ENCODE measurements at regions not wholly inside any gene's neighbourhood (a gene's known extent, or its start where the extent isn't known, plus 50 kb on each side); places are given as distances from the start of the nearest gene placed in this dataset.

GRCh38 chr4:151831526-151831925, 70.7 kb upstream of the GATB start:
- DNase-seq = no peak

- no peak for DNase-seq
Observed at GRCh38 chr4:151830168-151830567, 69.4 kb upstream of the GATB start.

GRCh38 chr4:151829309-151829708, 68.5 kb upstream of the GATB start:
- DNase-seq = no peak

GRCh38 chr4:151824656-151825055, 63.8 kb upstream of the GATB start:
- DNase-seq = no peak

- DNase-seq = no peak
Observed at GRCh38 chr4:151822331-151822730, 61.5 kb upstream of the GATB start.

GRCh38 chr4:151820004-151820403, 59.2 kb upstream of the GATB start:
- DNase-seq = no peak

- DNase-seq = no peak
Observed at GRCh38 chr4:151811403-151811802, 50.6 kb upstream of the GATB start.
